ENCODE measurements at regions not wholly inside any gene's neighbourhood (a gene's known extent, or its start where the extent isn't known, plus 50 kb on each side); places are given as distances from the start of the nearest gene placed in this dataset.

GRCh38 chr12:41778934-41779333 is 365.7 kb downstream of the GXYLT1 start:
- no peak for DNase-seq (ENCODE audit: low read depth)
- no peak overlapping the region for H3K4me3 ChIP-seq (replicated peaks; ENCODE audit: low read depth, low read length)
- no peak for TF ChIP-seq CTCF (IDR thresholded peaks at IDR 0.05; ENCODE audit: low read length, missing control alignments)

- no peak overlapping the region for H3K4me3 ChIP-seq (replicated peaks; ENCODE audit: low read depth, low read length)
- no peak for TF ChIP-seq CTCF (IDR thresholded peaks at IDR 0.05; ENCODE audit: low read length, missing control alignments)
- no peak for DNase-seq (ENCODE audit: low read depth)
Observed at GRCh38 chr12:41777064-41777790, 367.4 kb downstream of the GXYLT1 start.

- no peak for TF ChIP-seq CTCF (IDR thresholded peaks at IDR 0.05; ENCODE audit: low read length, missing control alignments)
- no peak overlapping the region for H3K4me3 ChIP-seq (replicated peaks; ENCODE audit: low read depth, low read length)
- DNase-seq (ENCODE audit: low read depth): no peak
Observed at GRCh38 chr12:41772478-41772877, 372.2 kb downstream of the GXYLT1 start.

- no peak for DNase-seq (ENCODE audit: low read depth)
- TF ChIP-seq CTCF (IDR thresholded peaks at IDR 0.05; ENCODE audit: low read length, missing control alignments): no peak
- no peak overlapping the region for H3K4me3 ChIP-seq (replicated peaks; ENCODE audit: low read depth, low read length)
Observed at GRCh38 chr12:41769810-41770209, 374.9 kb downstream of the GXYLT1 start.

- no peak overlapping the region for H3K4me3 ChIP-seq (replicated peaks; ENCODE audit: low read depth, low read length)
- DNase-seq (ENCODE audit: low read depth): no peak
- TF ChIP-seq CTCF (IDR thresholded peaks at IDR 0.05; ENCODE audit: low read length, missing control alignments): no peak
Observed at GRCh38 chr12:41768456-41768855, 376.2 kb downstream of the GXYLT1 start.

GRCh38 chr12:41762691-41763090 is 382.0 kb downstream of the GXYLT1 start:
- TF ChIP-seq CTCF (IDR thresholded peaks at IDR 0.05; ENCODE audit: low read length, missing control alignments): no peak
- H3K4me3 ChIP-seq (replicated peaks; ENCODE audit: low read depth, low read length): no peak overlapping the region
- DNase-seq (ENCODE audit: low read depth): no peak

- TF ChIP-seq CTCF (IDR thresholded peaks at IDR 0.05; ENCODE audit: low read length, missing control alignments): no peak
- DNase-seq (ENCODE audit: low read depth): no peak
- H3K4me3 ChIP-seq (replicated peaks; ENCODE audit: low read depth, low read length): no peak overlapping the region
Observed at GRCh38 chr12:41745593-41745992, 399.1 kb downstream of the GXYLT1 start.

Measured in fibroblast of pulmonary artery (primary cell).